ENCODE measurements at regions not wholly inside any gene's neighbourhood (a gene's known extent, or its start where the extent isn't known, plus 50 kb on each side); places are given as distances from the start of the nearest gene placed in this dataset.

DNA sequence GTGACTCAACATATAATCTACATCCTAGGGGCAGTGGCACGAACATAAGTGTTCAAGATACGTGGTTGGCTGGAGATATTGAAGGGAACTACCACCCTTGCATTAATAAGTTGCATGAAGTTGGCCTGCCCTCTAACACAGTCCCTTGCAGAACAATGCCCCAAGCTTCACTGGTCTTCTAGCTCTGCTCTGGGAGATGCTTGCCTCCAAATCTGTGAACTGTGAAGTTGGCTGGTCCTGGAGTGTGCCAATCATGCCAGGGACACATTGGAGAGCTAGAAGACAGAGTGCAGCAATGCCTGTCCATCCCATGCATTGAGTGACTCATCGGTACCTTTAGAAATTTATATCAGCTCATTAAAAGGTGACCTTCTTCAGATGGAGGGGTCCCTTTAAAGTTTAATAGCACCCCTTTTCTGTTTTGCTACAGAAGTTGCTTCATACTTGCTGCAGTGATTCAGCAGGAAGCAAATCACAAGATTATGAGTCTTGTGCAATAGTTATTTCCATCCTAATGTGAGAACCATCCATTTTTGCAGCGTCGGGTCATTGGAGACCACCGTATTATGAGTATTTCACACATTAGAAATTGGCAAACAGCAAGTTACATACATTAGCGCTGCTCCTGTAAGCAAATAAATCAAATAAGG, 55.2 kb upstream of the KAZN start:
- ATAC-seq, result peak; percentile 50

DNA sequence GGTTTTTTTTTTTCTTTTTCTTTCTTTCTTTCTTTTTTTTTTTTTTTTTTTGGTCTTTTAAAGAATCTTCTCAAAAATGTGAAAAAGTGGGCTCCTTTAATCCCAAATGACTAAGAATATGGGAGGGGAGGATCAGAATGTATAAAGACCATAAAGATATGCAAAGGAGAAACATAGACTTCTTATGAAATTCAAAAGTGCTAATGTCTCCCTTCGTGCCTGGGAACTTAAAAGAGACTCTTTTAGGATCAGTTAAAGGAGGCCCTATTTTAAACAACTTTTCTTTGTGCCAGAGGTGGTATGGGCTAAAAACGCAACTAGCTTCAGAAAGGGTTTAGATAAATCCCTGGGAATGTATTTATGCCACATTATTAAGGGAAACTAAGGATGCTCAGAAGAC, 54.2 kb upstream of the KAZN start:
- ATAC-seq, result no peak

DNA sequence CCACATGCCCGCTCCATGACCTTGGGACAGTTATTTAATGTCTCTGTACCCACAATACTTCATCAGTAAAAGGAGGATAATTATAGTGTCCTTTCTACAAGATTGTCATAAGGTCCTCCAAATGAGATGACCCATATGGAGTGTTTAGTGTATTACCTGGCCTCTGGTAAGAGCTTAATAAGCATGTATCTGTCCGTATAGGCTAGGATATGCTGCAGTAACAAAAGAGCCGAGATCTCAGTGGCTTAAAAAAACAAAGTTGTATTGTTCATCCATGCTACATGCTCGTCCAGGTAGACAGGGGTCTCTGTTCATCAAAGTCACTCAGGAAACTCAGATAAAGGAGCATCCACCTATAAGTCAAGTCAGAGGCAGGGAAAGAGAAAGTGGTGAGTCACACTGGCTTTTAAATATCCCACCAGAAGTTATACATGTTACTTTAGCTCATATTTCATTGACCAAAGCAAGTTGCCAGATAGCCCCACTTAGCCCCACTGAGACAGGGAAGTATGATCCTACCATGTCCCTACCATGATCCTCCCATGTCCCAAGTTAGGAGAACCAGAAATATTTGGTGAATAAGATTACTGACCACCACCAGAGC, 53.0 kb upstream of the KAZN start:
- ATAC-seq, result no peak

DNA sequence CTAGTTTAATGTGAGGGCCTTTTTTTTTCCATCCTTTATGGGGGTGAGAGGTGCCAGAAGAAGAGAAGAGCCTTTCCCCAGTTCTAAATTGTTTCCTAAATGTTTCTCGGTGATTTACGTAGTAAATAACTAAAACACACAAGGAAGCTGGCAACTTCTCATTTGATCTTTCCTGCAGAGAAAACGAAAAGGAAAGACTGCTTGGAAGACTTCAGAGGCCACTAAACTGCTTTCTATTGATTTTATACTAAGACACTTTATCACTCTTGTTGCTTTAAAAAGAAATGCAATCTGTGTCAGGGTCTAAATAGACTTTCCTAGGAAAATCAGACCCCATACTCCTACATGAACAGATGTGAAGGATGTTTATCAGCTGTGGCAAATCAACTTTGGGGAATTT, 52.1 kb upstream of the KAZN start:
- ATAC-seq, result no peak
